ENCODE measurements at regions not wholly inside any gene's neighbourhood (a gene's known extent, or its start where the extent isn't known, plus 50 kb on each side); places are given as distances from the start of the nearest gene placed in this dataset.

DNA sequence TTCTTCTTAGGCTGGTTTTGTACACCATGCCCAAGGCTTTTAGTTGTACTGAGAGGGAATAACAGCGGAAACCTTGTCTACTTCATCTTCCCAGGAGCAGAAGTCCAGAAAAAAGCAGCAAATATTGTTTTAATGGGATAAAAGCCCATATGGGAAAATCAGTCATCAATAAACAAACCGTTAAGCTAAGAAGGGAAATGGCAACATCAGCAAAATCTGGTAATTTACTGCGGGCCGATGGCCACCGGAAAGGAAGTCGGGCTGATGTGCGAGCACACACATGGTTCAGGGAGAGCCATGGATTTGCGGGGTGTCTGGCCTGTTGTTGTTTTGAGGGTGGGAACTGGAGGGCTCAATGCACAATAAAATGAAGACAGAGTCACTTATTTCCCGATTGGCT is 300.7 kb upstream of the RAB6C start:
- Histone ChIP-seq H3K9me1 (ENCODE audit: control insufficient read depth, insufficient read depth, low read length) (no peaks in the 10 kb centered on the region), H3K27me3 (ENCODE audit: control insufficient read depth in 2 of 2, insufficient read depth in 2 of 2, low read length in 2 of 2) (peaks cover 3 to 12% of the 10 kb centered on the region in 2 experiments; a peak in 3 of 5 replicates), H3K27ac (ENCODE audit: extremely low read depth, low read depth, low read length) (no peak overlapping the region), H3K4me2 (ENCODE audit: insufficient read depth, low read length) (no peak overlapping the region), H4K20me1 (replicated peaks; ENCODE audit: control insufficient read depth, insufficient read depth, low read length) (no peaks in the 10 kb centered on the region), H3K4me3 (no peak overlapping the region), H3K9ac (ENCODE audit: insufficient read depth in 1 of 2, low read depth in 2 of 2, low read length in 2 of 2) (no peak overlapping the region), H3K79me2 (ENCODE audit: control insufficient read depth, insufficient read depth, low read length) (no peaks in the 10 kb centered on the region), H3K9me3 (replicated peaks; ENCODE audit: control insufficient read depth, insufficient read depth, low read depth, low read length) (no peaks in the 10 kb centered on the region), H3K4me1 (replicated peaks in 1 of 2; ENCODE audit: control insufficient read depth in 2 of 2, insufficient read depth in 2 of 2, low read length in 2 of 2) (no peaks in the 10 kb centered on the region), H2AFZ (ENCODE audit: low read depth, low read length) (no peak overlapping the region), H3K36me3 (ENCODE audit: control insufficient read depth, insufficient read depth, low read length) (no peaks in the 10 kb centered on the region)
- ATAC-seq (no peak), DNase-seq (ENCODE audit: extremely low read depth in 1 of 4, low spot score in 3 of 4) (no peak), FAIRE-seq (no peak)
- WGBS (ENCODE audit: insufficient coverage, low coverage, missing lambda C conversion rate): 1% methylated on average over 9 of the region's 9 CpGs
- ChIA-PET CTCF (ENCODE audit: low intra/inter-chr PET ratio) (no interaction called here), POLR2A (no interaction called here)
- no TSS peak for BruUV-seq (replicated peaks)
- in situ Hi-C loops (cut with MboI) (no loop called here), intact Hi-C loops (cut with micrococcal nuclease) (no loop called here)
- no peak for TF ChIP-seq ATF6 (CRISPR knock-in tag; IDR thresholded peaks at IDR 0.05)
- TF ChIP-seq TARDBP (IDR thresholded peaks at IDR 0.05): no peak
- TF ChIP-seq ZNF316 (IDR thresholded peaks at IDR 0.05): peak; percentile 73
- TF ChIP-seq TAF9B (IDR thresholded peaks at IDR 0.05; ENCODE audit: partially characterized antibody): no peak
- TF ChIP-seq DPF2 (IDR thresholded peaks at IDR 0.05): no peak
- peak; percentile 64 for TF ChIP-seq C11orf30 (IDR thresholded peaks at IDR 0.05; ENCODE audit: low read depth)
- no peak for TF ChIP-seq CBX1 (IDR thresholded peaks at IDR 0.05; ENCODE audit: low read depth)
- TF ChIP-seq MEF2D (tag; conservative IDR thresholded peaks at IDR 0.05; ENCODE audit: low read depth): no peak
- no peak for TF ChIP-seq HDAC2 (IDR thresholded peaks at IDR 0.05)
- no peak for TF ChIP-seq GABPB2 (CRISPR knock-in tag; conservative IDR thresholded peaks at IDR 0.05)
- no peak for TF ChIP-seq MCM3 (IDR thresholded peaks at IDR 0.05)
- no peak for TF ChIP-seq NBN (IDR thresholded peaks at IDR 0.05; ENCODE audit: low read depth)
- TF ChIP-seq ETV6 (IDR thresholded peaks at IDR 0.05; ENCODE audit: borderline replicate concordance in 1 of 2, low read depth in 2 of 2, low read length in 1 of 2): no peak
- no peak for TF ChIP-seq ETV6 (CRISPR knock-in tag; IDR thresholded peaks at IDR 0.05; ENCODE audit: borderline replicate concordance)
- TF ChIP-seq SREBF1 (IDR thresholded peaks at IDR 0.05; ENCODE audit: borderline replicate concordance, low read depth, low read length): no peak
- no peak for TF ChIP-seq ZNF282 (CRISPR knock-in tag; IDR thresholded peaks at IDR 0.05)
- no peak for TF ChIP-seq ZNF655 (CRISPR knock-in tag; IDR thresholded peaks at IDR 0.05)
- peak; percentile 37; the same call in 1 of the 2 replicates for TF ChIP-seq MAFF (IDR thresholded peaks at IDR 0.05; ENCODE audit: low read length)
- TF ChIP-seq, protein P1, sequence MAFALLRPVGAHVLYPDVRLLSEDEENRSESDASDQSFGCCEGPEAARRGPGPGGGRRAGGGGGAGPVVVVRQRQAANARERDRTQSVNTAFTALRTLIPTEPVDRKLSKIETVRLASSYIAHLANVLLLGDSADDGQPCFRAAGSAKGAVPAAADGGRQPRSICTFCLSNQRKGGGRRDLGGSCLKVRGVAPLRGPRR (CRISPR knock-in tag; IDR thresholded peaks at IDR 0.05): no peak
- TF ChIP-seq MAFG (tag; conservative IDR thresholded peaks at IDR 0.05): peak; percentile 52; the same call in 1 of the 2 replicates
- TF ChIP-seq RNF219 (CRISPR knock-in tag; IDR thresholded peaks at IDR 0.05): no peak
